ENCODE measurements at regions not wholly inside any gene's neighbourhood (a gene's known extent, or its start where the extent isn't known, plus 50 kb on each side); places are given as distances from the start of the nearest gene placed in this dataset.

DNA sequence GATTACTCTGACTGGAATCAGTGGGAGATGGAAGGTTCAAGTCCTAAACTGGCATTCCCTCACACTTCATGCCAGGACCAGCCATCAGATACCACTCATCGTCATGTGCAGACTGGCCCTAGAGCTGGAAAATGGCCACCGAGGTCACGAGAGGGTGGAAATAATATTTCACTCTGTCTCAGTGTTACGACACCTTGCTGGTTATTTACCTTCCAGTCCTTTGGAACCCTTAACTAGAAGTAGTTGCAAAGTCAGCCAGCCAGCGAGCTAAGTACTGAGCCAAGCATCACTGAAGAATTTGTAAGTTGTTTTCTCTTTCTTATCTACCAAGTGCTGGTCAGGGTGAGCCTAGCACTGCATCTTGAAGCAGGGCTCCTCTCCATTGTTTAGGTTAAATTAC lies 309.9 kb upstream of the RASGRP1 start:
- Histone ChIP-seq H3K9me3 (ENCODE audit: low read depth, low read length) (no peaks in the 10 kb centered on the region), H3K79me2 (ENCODE audit: insufficient read depth, low read length) (no peaks in the 10 kb centered on the region), H4K20me1 (ENCODE audit: insufficient read depth, low read length) (no peaks in the 10 kb centered on the region), H3K4me3 (ENCODE audit: insufficient read depth, low read length) (no peak overlapping the region), H3K27me3 (ENCODE audit: insufficient read depth, low read length) (no peaks in the 10 kb centered on the region), H2AFZ (ENCODE audit: low read length) (no peak overlapping the region), H3K4me2 (ENCODE audit: insufficient read depth, low read length) (no peak overlapping the region), H3K36me3 (ENCODE audit: insufficient read depth, low read length) (no peaks in the 10 kb centered on the region), H3K27ac (ENCODE audit: low read depth, low read length) (no peak overlapping the region), H3K4me1 (ENCODE audit: insufficient read depth, low read length) (peaks cover 10% of the 10 kb centered on the region)
- TF ChIP-seq, protein P1, sequence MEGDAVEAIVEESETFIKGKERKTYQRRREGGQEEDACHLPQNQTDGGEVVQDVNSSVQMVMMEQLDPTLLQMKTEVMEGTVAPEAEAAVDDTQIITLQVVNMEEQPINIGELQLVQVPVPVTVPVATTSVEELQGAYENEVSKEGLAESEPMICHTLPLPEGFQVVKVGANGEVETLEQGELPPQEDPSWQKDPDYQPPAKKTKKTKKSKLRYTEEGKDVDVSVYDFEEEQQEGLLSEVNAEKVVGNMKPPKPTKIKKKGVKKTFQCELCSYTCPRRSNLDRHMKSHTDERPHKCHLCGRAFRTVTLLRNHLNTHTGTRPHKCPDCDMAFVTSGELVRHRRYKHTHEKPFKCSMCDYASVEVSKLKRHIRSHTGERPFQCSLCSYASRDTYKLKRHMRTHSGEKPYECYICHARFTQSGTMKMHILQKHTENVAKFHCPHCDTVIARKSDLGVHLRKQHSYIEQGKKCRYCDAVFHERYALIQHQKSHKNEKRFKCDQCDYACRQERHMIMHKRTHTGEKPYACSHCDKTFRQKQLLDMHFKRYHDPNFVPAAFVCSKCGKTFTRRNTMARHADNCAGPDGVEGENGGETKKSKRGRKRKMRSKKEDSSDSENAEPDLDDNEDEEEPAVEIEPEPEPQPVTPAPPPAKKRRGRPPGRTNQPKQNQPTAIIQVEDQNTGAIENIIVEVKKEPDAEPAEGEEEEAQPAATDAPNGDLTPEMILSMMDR (IDR thresholded peaks at IDR 0.05; ENCODE audit: extremely low read depth, low read depth, low read length), result no peak
- no peak for DNase-seq (ENCODE audit: insufficient read length, low spot score, missing footprints)

DNA sequence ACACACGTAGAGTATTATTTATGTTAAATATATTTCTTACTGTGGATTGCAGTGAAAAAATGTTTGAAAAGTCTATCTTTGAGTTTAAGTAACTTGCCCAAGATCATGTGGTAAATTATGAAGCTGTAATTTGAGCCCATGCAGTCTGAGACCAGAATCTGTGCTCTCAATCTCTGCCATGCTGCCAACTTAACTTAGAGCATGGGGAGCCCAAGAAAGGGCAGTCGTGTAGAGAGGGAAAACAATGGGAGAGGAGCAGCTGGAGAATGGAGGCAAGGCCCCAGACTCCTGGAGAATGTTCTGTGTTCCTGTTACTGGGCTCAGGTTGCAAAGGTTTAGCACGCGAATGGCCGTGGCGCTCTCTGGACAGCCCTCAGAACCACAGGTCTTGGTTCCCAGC lies 311.6 kb upstream of the RASGRP1 start:
- Histone ChIP-seq H4K20me1 (ENCODE audit: insufficient read depth, low read length) (no peaks in the 10 kb centered on the region), H3K4me2 (ENCODE audit: insufficient read depth, low read length) (no peak overlapping the region), H2AFZ (ENCODE audit: low read length) (no peak overlapping the region), H3K36me3 (ENCODE audit: insufficient read depth, low read length) (no peaks in the 10 kb centered on the region), H3K4me1 (ENCODE audit: insufficient read depth, low read length) (peaks cover 22% of the 10 kb centered on the region), H3K27ac (ENCODE audit: low read depth, low read length) (no peak overlapping the region), H3K27me3 (ENCODE audit: insufficient read depth, low read length) (no peaks in the 10 kb centered on the region), H3K79me2 (ENCODE audit: insufficient read depth, low read length) (no peaks in the 10 kb centered on the region), H3K4me3 (ENCODE audit: insufficient read depth, low read length) (no peak overlapping the region), H3K9me3 (ENCODE audit: low read depth, low read length) (no peaks in the 10 kb centered on the region)
- no peak for DNase-seq (ENCODE audit: insufficient read length, low spot score, missing footprints)
- TF ChIP-seq, protein P1 (IDR thresholded peaks at IDR 0.05; ENCODE audit: extremely low read depth, low read depth, low read length), result no peak

DNA sequence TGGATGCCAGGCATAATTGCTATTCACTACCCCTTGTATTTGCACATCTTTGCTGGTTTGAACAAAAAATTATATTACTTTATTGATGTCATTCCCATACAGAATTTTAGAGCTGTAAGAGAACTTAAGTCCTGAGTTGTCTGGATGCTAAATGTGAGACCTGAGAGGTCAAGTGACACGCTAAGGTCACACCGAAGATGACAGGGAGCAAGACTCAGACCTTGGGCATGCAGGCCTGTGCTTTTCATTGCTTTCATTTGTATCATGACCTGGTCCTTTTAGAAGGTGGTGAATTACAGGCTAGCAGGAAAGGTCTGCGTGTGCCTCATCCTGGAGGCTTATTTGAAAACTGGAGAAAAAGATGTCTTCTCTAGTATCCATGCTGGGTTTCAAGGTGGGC lies 312.0 kb upstream of the RASGRP1 start:
- no peaks in the 10 kb centered on the region for H3K27me3 ChIP-seq (ENCODE audit: insufficient read depth, low read length)
- H3K79me2 ChIP-seq (ENCODE audit: insufficient read depth, low read length), result no peaks in the 10 kb centered on the region
- no peak overlapping the region for H3K4me2 ChIP-seq (ENCODE audit: insufficient read depth, low read length)
- TF ChIP-seq, protein P1 (IDR thresholded peaks at IDR 0.05; ENCODE audit: extremely low read depth, low read depth, low read length), result no peak
- no peaks in the 10 kb centered on the region for H4K20me1 ChIP-seq (ENCODE audit: insufficient read depth, low read length)
- no peak overlapping the region for H2AFZ ChIP-seq (ENCODE audit: low read length)
- peaks cover 22% of the 10 kb centered on the region for H3K4me1 ChIP-seq (ENCODE audit: insufficient read depth, low read length)
- DNase-seq (ENCODE audit: insufficient read length, low spot score, missing footprints), result no peak
- H3K9me3 ChIP-seq (ENCODE audit: low read depth, low read length), result no peaks in the 10 kb centered on the region
- H3K4me3 ChIP-seq (ENCODE audit: insufficient read depth, low read length), result no peak overlapping the region
- H3K27ac ChIP-seq (ENCODE audit: low read depth, low read length), result no peak overlapping the region
- H3K36me3 ChIP-seq (ENCODE audit: insufficient read depth, low read length), result no peaks in the 10 kb centered on the region

DNA sequence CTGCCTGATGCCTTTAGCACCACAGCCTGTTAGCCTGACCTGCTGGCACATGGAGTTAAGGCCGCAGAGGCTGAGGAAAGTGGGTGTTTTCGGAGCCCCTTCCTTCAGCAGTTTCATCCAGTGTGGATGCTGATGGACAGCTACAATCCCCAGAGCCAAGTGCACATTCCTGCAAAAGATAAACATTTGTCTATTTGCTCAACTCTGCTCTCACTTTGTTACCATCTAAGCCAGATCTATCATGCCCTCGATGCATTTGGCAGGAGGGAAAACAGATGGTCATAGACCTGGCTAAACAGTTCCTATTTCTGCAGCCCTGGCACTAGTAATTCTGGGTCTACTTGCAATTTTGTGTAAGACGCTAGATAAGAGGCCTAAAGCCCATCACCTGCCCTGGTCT lies 312.9 kb upstream of the RASGRP1 start:
- Histone ChIP-seq H3K9me3 (ENCODE audit: low read depth, low read length) (no peaks in the 10 kb centered on the region), H3K4me2 (ENCODE audit: insufficient read depth, low read length) (no peak overlapping the region), H4K20me1 (ENCODE audit: insufficient read depth, low read length) (no peaks in the 10 kb centered on the region), H3K4me1 (ENCODE audit: insufficient read depth, low read length) (peaks cover 22% of the 10 kb centered on the region), H3K79me2 (ENCODE audit: insufficient read depth, low read length) (no peaks in the 10 kb centered on the region), H2AFZ (ENCODE audit: low read length) (no peak overlapping the region), H3K4me3 (ENCODE audit: insufficient read depth, low read length) (no peak overlapping the region), H3K27me3 (ENCODE audit: insufficient read depth, low read length) (no peaks in the 10 kb centered on the region), H3K36me3 (ENCODE audit: insufficient read depth, low read length) (no peaks in the 10 kb centered on the region), H3K27ac (ENCODE audit: low read depth, low read length) (no peak overlapping the region)
- TF ChIP-seq, protein P1 (IDR thresholded peaks at IDR 0.05; ENCODE audit: extremely low read depth, low read depth, low read length), result no peak
- no peak for DNase-seq (ENCODE audit: insufficient read length, low spot score, missing footprints)

All from osteoblast (primary cell).